ENCODE measurements at regions not wholly inside any gene's neighbourhood (a gene's known extent, or its start where the extent isn't known, plus 50 kb on each side); places are given as distances from the start of the nearest gene placed in this dataset.

DNA sequence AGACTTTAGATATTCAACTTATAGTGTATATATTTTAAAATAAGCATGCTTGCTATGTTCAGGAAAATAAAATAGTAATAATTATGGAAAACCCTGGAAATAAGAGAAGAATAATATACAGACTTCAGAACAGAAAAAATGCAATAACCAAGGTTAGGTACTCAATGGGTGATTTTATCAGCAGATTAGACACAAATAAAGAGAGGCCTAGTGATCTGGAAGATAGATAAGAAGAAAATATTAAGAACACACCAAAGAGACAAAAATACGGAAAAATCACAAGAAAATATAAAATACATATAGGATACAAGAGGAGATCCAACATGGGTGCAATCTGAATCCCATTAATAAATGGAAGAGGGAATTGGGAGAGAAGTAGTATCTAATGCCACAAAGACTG is 1348.5 kb upstream of the WWC1 start:
- peaks cover 5% of the 10 kb centered on the region for H3K9me3 ChIP-seq (ENCODE audit: control insufficient read depth, low read depth, low read length)
- H3K4me3 ChIP-seq (ENCODE audit: low read length): no peak overlapping the region
- 100% methylated on average over 1 of the region's 1 CpG for WGBS (ENCODE audit: insufficient coverage, low lambda C conversion rate)
- no peaks in the 10 kb centered on the region for H3K4me1 ChIP-seq (ENCODE audit: control insufficient read depth, insufficient read depth, low read length)
- no peaks in the 10 kb centered on the region for H3K27me3 ChIP-seq (ENCODE audit: control insufficient read depth, insufficient read depth, low read length)
- H3K36me3 ChIP-seq (ENCODE audit: control insufficient read depth, insufficient read depth, low read length): no peaks in the 10 kb centered on the region
- DNase-seq: no peak
- H3K27ac ChIP-seq (ENCODE audit: low read length): no peak overlapping the region

DNA sequence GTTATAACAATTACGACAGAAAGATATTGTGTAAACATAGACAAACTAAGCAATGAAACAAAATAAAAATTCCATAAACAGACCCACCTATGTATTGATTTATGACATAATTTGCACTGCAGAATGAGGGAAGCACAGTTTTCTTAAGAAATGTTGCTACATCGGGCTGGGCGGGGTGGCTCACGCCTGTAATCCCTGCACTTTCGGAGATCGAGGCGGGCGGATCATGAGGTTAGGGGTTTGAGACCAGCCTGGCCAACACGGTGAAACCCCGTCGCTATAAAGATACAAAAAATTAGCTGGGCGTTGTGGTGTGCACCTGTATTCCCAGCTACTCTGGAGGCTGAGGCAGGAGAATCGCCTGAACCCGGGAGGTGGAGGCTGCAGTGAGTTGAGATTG is 1344.4 kb upstream of the WWC1 start:
- WGBS (ENCODE audit: insufficient coverage, low lambda C conversion rate): 100% methylated on average over 1 of the region's 14 CpGs
- no peaks in the 10 kb centered on the region for H3K27me3 ChIP-seq (ENCODE audit: control insufficient read depth, insufficient read depth, low read length)
- no peak overlapping the region for H3K27ac ChIP-seq (ENCODE audit: low read length)
- H3K4me3 ChIP-seq (ENCODE audit: low read length): no peak overlapping the region
- H3K36me3 ChIP-seq (ENCODE audit: control insufficient read depth, insufficient read depth, low read length): no peaks in the 10 kb centered on the region
- peaks cover 5% of the 10 kb centered on the region for H3K9me3 ChIP-seq (ENCODE audit: control insufficient read depth, low read depth, low read length)
- DNase-seq: no peak
- H3K4me1 ChIP-seq (ENCODE audit: control insufficient read depth, insufficient read depth, low read length): no peaks in the 10 kb centered on the region

DNA sequence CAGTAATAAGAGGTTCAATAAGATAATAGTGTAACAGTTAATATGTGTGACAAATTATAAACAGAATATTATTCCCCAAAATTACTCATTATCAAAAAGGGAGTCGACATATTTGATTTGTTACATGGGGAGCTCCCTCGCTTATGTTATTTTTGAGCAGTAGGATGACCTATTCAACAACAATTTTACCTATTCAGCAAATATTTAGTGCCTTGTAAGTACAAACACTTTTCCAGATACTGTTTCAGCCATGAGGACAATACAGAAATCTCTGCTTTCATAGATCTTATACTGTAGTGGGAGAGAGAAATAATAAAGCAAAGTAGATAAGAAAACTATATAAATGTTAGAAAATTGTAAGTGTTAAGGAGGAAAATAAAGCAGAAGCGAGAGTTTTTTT is 1342.8 kb upstream of the WWC1 start:
- no peak for DNase-seq
- H3K27me3 ChIP-seq (ENCODE audit: control insufficient read depth, insufficient read depth, low read length): no peaks in the 10 kb centered on the region
- H3K9me3 ChIP-seq (ENCODE audit: control insufficient read depth, low read depth, low read length): peaks cover 5% of the 10 kb centered on the region
- no peak overlapping the region for H3K4me3 ChIP-seq (ENCODE audit: low read length)
- no peak overlapping the region for H3K27ac ChIP-seq (ENCODE audit: low read length)
- no peaks in the 10 kb centered on the region for H3K4me1 ChIP-seq (ENCODE audit: control insufficient read depth, insufficient read depth, low read length)
- H3K36me3 ChIP-seq (ENCODE audit: control insufficient read depth, insufficient read depth, low read length): no peaks in the 10 kb centered on the region
- 100% methylated on average over 1 of the region's 3 CpGs for WGBS (ENCODE audit: insufficient coverage, low lambda C conversion rate)

DNA sequence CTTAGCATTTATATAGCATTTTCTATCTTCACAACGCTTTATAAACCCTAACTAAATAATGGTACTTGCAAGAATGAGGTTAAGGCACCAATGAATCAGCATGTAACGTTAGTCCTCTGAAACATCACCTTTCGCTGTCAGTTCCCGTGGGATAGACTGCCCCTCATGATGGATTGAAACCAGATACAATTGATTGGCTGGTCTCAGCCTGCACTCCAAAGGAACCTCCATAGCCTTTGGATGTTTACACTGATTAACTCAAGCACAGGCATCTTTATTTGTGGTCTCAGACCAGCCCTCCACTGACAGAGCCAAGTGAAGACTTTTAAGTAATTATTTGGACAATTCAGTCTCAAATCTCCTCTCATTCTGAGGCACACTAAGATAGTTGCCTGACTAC is 1339.4 kb upstream of the WWC1 start:
- Histone ChIP-seq H3K4me1 (ENCODE audit: control insufficient read depth, insufficient read depth, low read length) (no peaks in the 10 kb centered on the region), H3K36me3 (ENCODE audit: control insufficient read depth, insufficient read depth, low read length) (no peaks in the 10 kb centered on the region), H3K27ac (ENCODE audit: low read length) (no peak overlapping the region), H3K9me3 (ENCODE audit: control insufficient read depth, low read depth, low read length) (peaks cover 1% of the 10 kb centered on the region), H3K4me3 (ENCODE audit: low read length) (no peak overlapping the region), H3K27me3 (ENCODE audit: control insufficient read depth, insufficient read depth, low read length) (no peaks in the 10 kb centered on the region)
- WGBS (ENCODE audit: insufficient coverage, low lambda C conversion rate): 40% methylated on average over 1 of the region's 4 CpGs
- DNase-seq: no peak

DNA sequence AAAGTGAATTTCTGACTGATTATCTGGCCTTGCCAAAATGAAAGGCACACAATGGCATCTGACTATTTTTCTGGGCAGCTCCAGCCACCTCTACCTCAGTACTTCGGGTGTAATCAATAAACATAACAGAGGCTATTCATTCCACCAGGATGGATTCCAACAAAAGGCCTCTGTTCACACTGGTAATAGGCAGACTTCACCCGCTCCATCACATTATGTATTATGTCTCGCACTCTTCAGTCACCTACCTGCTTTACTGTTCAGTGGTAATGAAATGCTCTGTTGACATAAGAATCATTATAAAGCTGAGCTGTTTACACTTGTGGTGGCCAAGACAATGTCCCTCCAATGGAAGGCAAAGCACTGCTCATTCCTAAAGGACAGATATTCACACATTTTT is 1333.7 kb upstream of the WWC1 start:
- no CpG with 5 or more reads among the region's 3 CpGs for WGBS (ENCODE audit: insufficient coverage, low lambda C conversion rate)

DNA sequence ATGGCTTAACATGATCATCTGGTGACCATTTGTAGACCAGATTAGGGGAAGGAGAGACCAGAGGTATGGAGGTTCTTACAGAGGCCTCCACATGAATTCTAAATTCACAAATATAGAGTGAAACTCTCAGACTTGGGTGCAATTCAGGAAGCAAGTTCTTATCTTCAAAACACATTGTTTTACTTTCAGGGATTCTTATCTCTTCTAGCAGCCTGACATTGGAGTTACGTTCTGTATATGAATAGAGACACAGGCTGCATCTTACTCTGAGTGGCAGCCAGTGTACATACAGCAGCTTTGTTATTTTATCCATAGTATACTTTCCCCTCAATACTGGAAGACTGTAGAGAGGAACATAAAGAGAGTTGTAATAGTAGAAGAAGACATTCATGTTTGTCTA is 1331.7 kb upstream of the WWC1 start:
- H3K27ac ChIP-seq (ENCODE audit: low read length): no peak overlapping the region
- no peaks in the 10 kb centered on the region for H3K36me3 ChIP-seq (ENCODE audit: control insufficient read depth, insufficient read depth, low read length)
- H3K4me1 ChIP-seq (ENCODE audit: control insufficient read depth, insufficient read depth, low read length): no peaks in the 10 kb centered on the region
- no peaks in the 10 kb centered on the region for H3K9me3 ChIP-seq (ENCODE audit: control insufficient read depth, low read depth, low read length)
- DNase-seq: no peak
- H3K27me3 ChIP-seq (ENCODE audit: control insufficient read depth, insufficient read depth, low read length): no peaks in the 10 kb centered on the region
- no CpG with 5 or more reads among the region's 1 CpG for WGBS (ENCODE audit: insufficient coverage, low lambda C conversion rate)
- no peak overlapping the region for H3K4me3 ChIP-seq (ENCODE audit: low read length)

More for the DNA sequence above, 1333.7 kb upstream of the WWC1 start:
- Histone ChIP-seq H3K4me3 (ENCODE audit: low read length) (no peak overlapping the region), H3K9me3 (ENCODE audit: control insufficient read depth, low read depth, low read length) (no peaks in the 10 kb centered on the region), H3K36me3 (ENCODE audit: control insufficient read depth, insufficient read depth, low read length) (no peaks in the 10 kb centered on the region), H3K27ac (ENCODE audit: low read length) (no peak overlapping the region), H3K27me3 (ENCODE audit: control insufficient read depth, insufficient read depth, low read length) (no peaks in the 10 kb centered on the region), H3K4me1 (ENCODE audit: control insufficient read depth, insufficient read depth, low read length) (no peaks in the 10 kb centered on the region)
- no peak for DNase-seq

DNA sequence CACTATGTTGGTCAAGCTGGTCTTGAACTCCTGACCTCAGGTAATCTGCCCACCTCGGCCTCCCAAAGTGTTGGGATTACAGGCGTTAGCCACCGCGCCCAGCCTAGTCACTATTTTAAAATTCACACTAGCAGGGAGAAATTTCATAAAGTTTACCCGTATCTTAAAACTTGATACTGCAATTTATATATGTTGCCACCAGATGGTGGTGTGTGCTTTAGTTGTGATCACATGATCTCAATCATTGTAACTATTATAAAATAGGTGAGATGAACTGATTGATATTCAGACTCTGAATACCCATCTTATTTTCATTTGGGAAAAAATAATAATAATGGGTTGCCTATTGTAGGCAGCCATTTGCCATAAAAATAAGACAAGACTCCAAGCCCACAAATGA is 1330.4 kb upstream of the WWC1 start:
- no peaks in the 10 kb centered on the region for H3K36me3 ChIP-seq (ENCODE audit: control insufficient read depth, insufficient read depth, low read length)
- no peak overlapping the region for H3K4me3 ChIP-seq (ENCODE audit: low read length)
- H3K4me1 ChIP-seq (ENCODE audit: control insufficient read depth, insufficient read depth, low read length): no peaks in the 10 kb centered on the region
- no peaks in the 10 kb centered on the region for H3K9me3 ChIP-seq (ENCODE audit: control insufficient read depth, low read depth, low read length)
- DNase-seq: no peak
- no CpG with 5 or more reads among the region's 5 CpGs for WGBS (ENCODE audit: insufficient coverage, low lambda C conversion rate)
- H3K27me3 ChIP-seq (ENCODE audit: control insufficient read depth, insufficient read depth, low read length): no peaks in the 10 kb centered on the region
- no peak overlapping the region for H3K27ac ChIP-seq (ENCODE audit: low read length)

DNA sequence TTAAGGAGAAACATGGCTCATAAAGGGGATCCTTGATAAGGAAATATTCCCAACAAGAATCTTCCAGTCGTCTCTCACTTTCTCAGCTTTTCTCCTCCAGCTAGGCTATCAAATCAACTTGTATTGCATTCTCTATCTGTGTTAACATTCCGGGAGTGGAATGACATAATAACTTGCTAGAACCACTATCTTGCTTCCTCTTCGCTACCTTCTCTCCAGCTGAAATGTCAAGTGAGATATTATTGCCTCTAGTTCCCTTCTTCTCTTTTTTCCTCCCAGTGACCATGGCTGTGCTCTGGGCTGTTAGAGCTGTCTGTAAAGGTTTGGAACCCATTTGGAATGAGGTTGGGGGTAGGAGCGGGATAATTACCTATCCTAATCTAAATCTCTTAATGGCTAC is 1329.5 kb upstream of the WWC1 start:
- no peaks in the 10 kb centered on the region for H3K4me1 ChIP-seq (ENCODE audit: control insufficient read depth, insufficient read depth, low read length)
- no peaks in the 10 kb centered on the region for H3K36me3 ChIP-seq (ENCODE audit: control insufficient read depth, insufficient read depth, low read length)
- H3K27ac ChIP-seq (ENCODE audit: low read length): no peak overlapping the region
- H3K4me3 ChIP-seq (ENCODE audit: low read length): no peak overlapping the region
- no peaks in the 10 kb centered on the region for H3K9me3 ChIP-seq (ENCODE audit: control insufficient read depth, low read depth, low read length)
- H3K27me3 ChIP-seq (ENCODE audit: control insufficient read depth, insufficient read depth, low read length): no peaks in the 10 kb centered on the region
- no peak for DNase-seq
- 83% methylated on average over 1 of the region's 4 CpGs for WGBS (ENCODE audit: insufficient coverage, low lambda C conversion rate)

DNA sequence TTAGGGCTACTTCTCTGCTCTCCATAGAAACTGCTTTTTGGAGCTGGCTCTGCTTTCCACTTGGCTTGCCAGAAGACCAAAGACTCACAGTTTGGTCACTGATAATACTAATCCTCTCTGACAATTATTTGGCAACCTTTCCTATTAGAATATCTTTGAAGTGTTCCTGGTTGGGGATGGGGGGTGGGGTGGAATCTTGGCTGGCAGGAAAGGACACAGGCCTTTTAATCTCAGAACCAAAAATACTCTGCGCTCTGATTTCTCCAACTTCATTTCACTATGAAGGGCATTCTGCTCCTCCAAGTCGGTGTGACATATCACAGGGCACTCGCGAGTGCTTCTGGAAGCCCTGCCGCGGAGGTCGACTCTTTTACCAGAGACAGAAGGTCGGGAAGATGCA is 1329.0 kb upstream of the WWC1 start:
- Histone ChIP-seq H3K4me3 (ENCODE audit: low read length) (no peak overlapping the region), H3K36me3 (ENCODE audit: control insufficient read depth, insufficient read depth, low read length) (no peaks in the 10 kb centered on the region), H3K27ac (ENCODE audit: low read length) (no peak overlapping the region), H3K27me3 (ENCODE audit: control insufficient read depth, insufficient read depth, low read length) (no peaks in the 10 kb centered on the region), H3K4me1 (ENCODE audit: control insufficient read depth, insufficient read depth, low read length) (no peaks in the 10 kb centered on the region), H3K9me3 (ENCODE audit: control insufficient read depth, low read depth, low read length) (no peaks in the 10 kb centered on the region)
- DNase-seq: no peak
- no CpG with 5 or more reads among the region's 8 CpGs for WGBS (ENCODE audit: insufficient coverage, low lambda C conversion rate)

DNA sequence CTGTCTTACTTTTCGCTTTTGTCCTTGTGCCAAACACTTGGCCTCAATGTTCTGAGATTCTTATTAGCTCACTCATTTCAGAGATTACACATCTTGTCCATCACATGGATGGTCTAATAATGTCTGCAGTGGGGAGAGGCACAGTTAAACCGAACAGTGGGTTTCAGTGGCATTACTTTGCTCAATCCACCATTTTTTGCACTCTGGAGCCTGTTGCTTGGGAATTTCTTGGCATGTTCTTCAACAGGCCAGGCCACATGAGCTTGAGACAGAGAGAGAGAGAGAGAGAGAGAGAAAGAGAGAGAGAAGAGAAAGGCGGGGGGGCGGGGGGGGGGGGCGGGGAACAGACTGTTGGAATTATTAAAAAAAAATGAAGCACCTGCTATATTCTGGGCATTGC is 1327.8 kb upstream of the WWC1 start:
- Histone ChIP-seq H3K27ac (ENCODE audit: low read length) (no peak overlapping the region), H3K36me3 (ENCODE audit: control insufficient read depth, insufficient read depth, low read length) (no peaks in the 10 kb centered on the region), H3K4me3 (ENCODE audit: low read length) (no peak overlapping the region), H3K27me3 (ENCODE audit: control insufficient read depth, insufficient read depth, low read length) (no peaks in the 10 kb centered on the region), H3K4me1 (ENCODE audit: control insufficient read depth, insufficient read depth, low read length) (no peaks in the 10 kb centered on the region), H3K9me3 (ENCODE audit: control insufficient read depth, low read depth, low read length) (no peaks in the 10 kb centered on the region)
- whole genome bisulfite sequencing (ENCODE audit: insufficient coverage, low lambda C conversion rate): 100% methylated on average over 1 of the region's 5 CpGs
- no peak for DNase-seq

DNA sequence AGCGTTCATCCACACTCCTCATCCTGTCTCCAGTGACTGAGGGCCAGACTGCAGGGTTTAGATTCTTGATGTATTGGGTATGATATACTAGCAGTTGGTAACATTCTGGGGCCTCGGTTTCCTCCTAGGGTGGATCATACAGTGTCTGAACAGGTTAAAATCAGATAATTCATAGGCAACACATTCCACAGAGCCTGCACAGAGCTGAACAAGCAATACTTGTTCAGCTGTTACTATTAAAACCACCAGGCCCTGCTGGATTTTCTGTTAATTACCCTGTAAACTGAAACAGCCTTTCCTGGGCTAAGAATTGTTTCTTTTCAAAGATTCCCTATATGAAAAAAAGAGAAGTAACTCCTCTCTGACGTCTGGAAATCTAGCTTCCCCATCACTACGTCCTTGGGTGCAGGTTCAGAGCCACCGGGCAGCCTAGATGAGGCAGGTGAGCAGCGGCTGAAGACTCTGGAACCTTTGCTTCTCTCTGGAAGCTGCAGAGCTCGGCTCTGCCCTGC is 1313.5 kb upstream of the WWC1 start:
- Histone ChIP-seq H3K4me3 (ENCODE audit: low read length) (peak overlapping the region; percentile 58), H3K27ac (ENCODE audit: low read length) (no peak overlapping the region)

More for the DNA sequence above, 1313.5 kb upstream of the WWC1 start:
- no CpG with 5 or more reads among the region's 7 CpGs for WGBS (ENCODE audit: insufficient coverage, low lambda C conversion rate)
- H3K9me3 ChIP-seq (ENCODE audit: control insufficient read depth, low read depth, low read length): no peaks in the 10 kb centered on the region
- peaks cover 6% of the 10 kb centered on the region for H3K4me1 ChIP-seq (ENCODE audit: control insufficient read depth, insufficient read depth, low read length)
- no peak for DNase-seq
- H3K27me3 ChIP-seq (ENCODE audit: control insufficient read depth, insufficient read depth, low read length): no peaks in the 10 kb centered on the region
- H3K36me3 ChIP-seq (ENCODE audit: control insufficient read depth, insufficient read depth, low read length): no peaks in the 10 kb centered on the region
